GM18498 (cell line): ENCODE measurements at regions not wholly inside any gene's neighbourhood (a gene's known extent, or its start where the extent isn't known, plus 50 kb on each side); places are given as distances from the start of the nearest gene placed in this dataset.
"Not testable (repeated sequence)": the region's sequence is repeated elsewhere in the genome, so short reads cannot be mapped to it uniquely, and the experiment has no call there.

Experiments
- ATAC-seq: cut with Tn5 transposase; IDR thresholded peaks from one replicate; pipeline ENCODE4 v1.9.1; 2021; ENCODE audit warnings: mild to moderate bottlenecking, moderate library complexity; ENCODE audit not compliant: unreplicated experiment

GRCh38 chr7:113030489-113030888 is 56.1 kb downstream of the GPR85 start:
- no peak for ATAC-seq

GRCh38 chr7:113026941-113027340 is 59.7 kb downstream of the GPR85 start:
- ATAC-seq, result no peak

- not testable (repeated sequence) for ATAC-seq
These were observed 69.3 kb downstream of the GPR85 start for GRCh38 chr7:113017144-113017857.

- ATAC-seq, result no peak
These were observed 71.5 kb downstream of the GPR85 start for GRCh38 chr7:113015034-113015645.

GRCh38 chr7:113013761-113014449 is 72.7 kb downstream of the GPR85 start:
- no peak for ATAC-seq

GRCh38 chr7:113012862-113013261 is 73.8 kb downstream of the GPR85 start:
- ATAC-seq, result not testable (repeated sequence)

- no peak for ATAC-seq
These were observed 76.2 kb downstream of the GPR85 start for GRCh38 chr7:113010377-113010776.

GRCh38 chr7:113008755-113009154 is 77.9 kb downstream of the GPR85 start:
- no peak for ATAC-seq

GRCh38 chr7:113004726-113005454 is 81.7 kb downstream of the GPR85 start:
- no peak for ATAC-seq

GRCh38 chr7:113000316-113001020 is 86.2 kb downstream of the GPR85 start:
- no peak for ATAC-seq

- no peak for ATAC-seq
These were observed 88.8 kb downstream of the GPR85 start for GRCh38 chr7:112997831-112998230.

GRCh38 chr7:112996331-112996871 is 90.2 kb downstream of the GPR85 start:
- no peak for ATAC-seq

- ATAC-seq, result no peak
These were observed 91.4 kb downstream of the GPR85 start for GRCh38 chr7:112995059-112995824.

GRCh38 chr7:112994656-112995055 is 92.0 kb downstream of the GPR85 start:
- no peak for ATAC-seq

GRCh38 chr7:112990624-112991023 is 96.0 kb downstream of the GPR85 start:
- no peak for ATAC-seq

GRCh38 chr7:112989531-112989930 is 97.1 kb downstream of the GPR85 start:
- ATAC-seq, result no peak

GRCh38 chr7:112987171-112987570 is 99.5 kb downstream of the GPR85 start:
- no peak for ATAC-seq

GRCh38 chr7:112986256-112987031 is 100.2 kb downstream of the GPR85 start:
- no peak for ATAC-seq

- no peak for ATAC-seq
These were observed 101.1 kb downstream of the GPR85 start for GRCh38 chr7:112985377-112985987.
